OCI-LY7 (cell line): ENCODE measurements at regions not wholly inside any gene's neighbourhood (a gene's known extent, or its start where the extent isn't known, plus 50 kb on each side); places are given as distances from the start of the nearest gene placed in this dataset.

Experiments
- CTCF ChIP-seq: fragments of 200-600 bp; sonication (generic); conservative IDR thresholded peaks from 2 replicates; pipeline ENCODE4 v1.5.1; 2014; ENCODE audit warnings: mild to moderate bottlenecking, antibody characterized with exemption, low read length, moderate library complexity, mixed read lengths
- EZH2phosphoT487 ChIP-seq: fragments of 200-600 bp; sonication (generic); IDR thresholded peaks from 2 replicates; pipeline ENCODE4 v1.6.1; 2018; ENCODE audit warnings: low read depth, borderline replicate concordance, mild to moderate bottlenecking, mixed run types, antibody characterized with exemption, low read length, moderate library complexity, mixed read lengths

- TF ChIP-seq CTCF (no peak), EZH2phosphoT487 (no peak)
Observed at GRCh38 chr11:116431842-116432241, 340.9 kb downstream of the BUD13 start.
